Urinary bladder (tissue), 3 donors: ENCODE measurements at regions not wholly inside any gene's neighbourhood (a gene's known extent, or its start where the extent isn't known, plus 50 kb on each side); places are given as distances from the start of the nearest gene placed in this dataset.
A peak's percentile ranks its signal among the peaks of the same experiment; 100 is the strongest.

ENCODE experiments used
- DNase-seq: peaks from one replicate; pipeline ENCODE4 v3.0.0-alpha.2; 2015; ENCODE audit errors: extremely low spot score
- H3K27ac ChIP-seq: one replicate; pipeline ENCODE4 v1.5.1; 2013; ENCODE audit warnings: low read depth, mild to moderate bottlenecking, moderate library complexity
- H3K36me3 ChIP-seq: one replicate; pipeline ENCODE4 v1.6.1; 2013; ENCODE audit warnings: mild to moderate bottlenecking, moderate library complexity; ENCODE audit not compliant: insufficient read depth
- H3K4me1 ChIP-seq: one replicate; pipeline ENCODE4 v1.6.1; 2013; ENCODE audit warnings: mild to moderate bottlenecking, moderate library complexity; ENCODE audit not compliant: insufficient read depth
- H3K4me3 ChIP-seq: one replicate; pipeline ENCODE4 v1.5.1; 2013; ENCODE audit warnings: low read depth, low read length
- WGBS: extraction: QIAGEN DNeasy Blood & Tissue Kit; methylation state at CpG from one replicate; pipeline ENCODE4 v1.1.7; 2013; 5-methylcytosine and 5-hydroxymethylcytosine counted together
- donor health status: healthy with polysubstance abuse.
- donor health status: healthy.

DNA sequence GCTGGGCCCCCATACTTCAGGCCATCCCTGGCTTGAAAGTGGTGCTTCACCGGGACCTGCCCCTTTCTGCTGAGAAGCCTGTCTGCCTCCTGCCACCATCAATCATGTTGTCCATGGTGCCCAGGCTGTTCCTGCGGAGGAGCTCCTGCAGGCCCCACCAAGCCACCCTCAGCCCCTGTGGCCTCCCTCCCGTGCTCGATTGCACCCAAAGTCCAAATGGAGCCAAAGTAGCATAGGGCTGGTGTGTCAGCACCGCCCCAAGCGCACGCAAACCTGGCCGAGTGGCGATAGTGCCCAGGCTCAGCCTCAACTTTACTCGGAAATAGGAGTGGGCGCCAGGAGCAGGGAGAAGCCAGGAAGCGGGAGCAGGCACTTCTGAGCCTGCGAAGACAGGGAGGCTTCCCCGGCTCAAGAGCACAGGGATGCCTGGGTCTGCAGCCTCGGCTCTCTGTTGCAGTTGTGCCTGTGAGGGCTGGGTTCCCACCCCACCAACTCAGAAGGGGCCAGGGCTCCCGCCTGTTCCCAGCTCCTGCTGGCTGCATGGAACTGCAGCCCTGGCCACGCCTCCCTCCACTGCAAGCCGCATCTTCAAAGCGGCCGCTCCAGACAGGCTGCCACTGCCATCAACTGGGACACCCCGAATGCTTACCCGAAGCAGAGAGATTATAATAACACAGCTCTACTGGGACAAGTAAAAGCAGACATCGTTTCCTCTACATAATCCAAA lies 203.0 kb downstream of the ARRDC4 start:
- DNase-seq: no peak
- Histone ChIP-seq H3K4me3 (no peak overlapping the region), H3K36me3 (no peaks in the 10 kb centered on the region), H3K4me1 (no peaks in the 10 kb centered on the region), H3K27ac (no peak overlapping the region)
- 74% methylated on average over 23 of the region's 23 CpGs for WGBS

- Histone ChIP-seq H3K36me3 (no peaks in the 10 kb centered on the region), H3K27ac (no peak overlapping the region), H3K4me3 (no peak overlapping the region), H3K4me1 (no peaks in the 10 kb centered on the region)
- DNase-seq: no peak
- WGBS: 44% methylated on average over 1 of the region's 1 CpG
These were observed 204.1 kb downstream of the ARRDC4 start for GRCh38 chr15:98164571-98164970.

GRCh38 chr15:98164986-98165385 lies 204.5 kb downstream of the ARRDC4 start:
- no peak overlapping the region for H3K4me3 ChIP-seq
- no peak for DNase-seq
- no peak overlapping the region for H3K27ac ChIP-seq
- no peaks in the 10 kb centered on the region for H3K36me3 ChIP-seq
- H3K4me1 ChIP-seq: no peaks in the 10 kb centered on the region
- 88% methylated on average over 6 of the region's 6 CpGs for WGBS

GRCh38 chr15:98167722-98168268 lies 207.3 kb downstream of the ARRDC4 start:
- 62% methylated on average over 4 of the region's 4 CpGs for WGBS
- no peaks in the 10 kb centered on the region for H3K4me1 ChIP-seq
- H3K36me3 ChIP-seq: no peaks in the 10 kb centered on the region
- no peak for DNase-seq
- no peak overlapping the region for H3K4me3 ChIP-seq
- no peak overlapping the region for H3K27ac ChIP-seq

DNA sequence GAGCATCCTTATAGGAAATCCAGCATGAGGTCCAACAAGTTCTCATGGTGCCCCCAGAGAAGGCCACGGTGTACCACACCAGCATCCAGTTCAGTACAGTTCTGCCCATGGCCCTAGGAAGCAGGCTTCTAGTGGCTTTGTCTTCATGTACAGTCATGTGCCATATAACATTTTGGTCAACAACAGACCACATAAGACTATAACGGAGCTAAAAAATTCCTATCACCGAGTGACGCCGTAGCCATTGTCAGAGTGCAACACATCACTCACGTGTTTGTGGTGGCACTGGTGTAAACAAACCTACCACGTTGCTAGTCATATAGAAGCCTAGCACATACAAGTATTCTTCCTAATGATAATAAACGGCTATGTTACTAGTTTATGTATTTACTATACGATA lies 209.0 kb downstream of the ARRDC4 start:
- DNase-seq: no peak
- Histone ChIP-seq H3K4me3 (no peak overlapping the region), H3K4me1 (no peaks in the 10 kb centered on the region), H3K36me3 (no peaks in the 10 kb centered on the region), H3K27ac (no peak overlapping the region)
- WGBS: 89% methylated on average over 9 of the region's 9 CpGs

DNA sequence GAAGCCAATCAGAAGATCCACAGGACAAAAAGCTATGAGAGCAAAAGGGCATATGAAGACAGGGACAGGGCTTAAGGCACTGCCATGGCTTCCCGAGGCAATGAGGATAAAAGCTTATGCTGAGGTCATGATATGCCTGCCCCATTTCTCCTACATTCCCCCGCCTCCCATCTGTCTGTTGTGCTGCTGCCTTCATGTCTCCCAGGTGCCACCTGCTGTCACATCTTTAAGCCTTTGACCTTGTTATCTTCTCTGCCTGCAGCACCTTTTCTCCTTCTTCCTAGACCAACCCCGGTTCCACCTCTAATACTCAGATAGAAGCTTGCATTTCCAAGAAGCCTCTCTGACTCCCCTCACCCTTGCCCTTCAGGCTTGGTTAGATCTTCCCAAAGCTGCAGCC lies 213.8 kb downstream of the ARRDC4 start:
- WGBS: 37% methylated on average over 3 of the region's 3 CpGs
- Histone ChIP-seq H3K36me3 (no peaks in the 10 kb centered on the region), H3K4me1 (no peaks in the 10 kb centered on the region), H3K27ac (no peak overlapping the region), H3K4me3 (no peak overlapping the region)
- DNase-seq: no peak

DNA sequence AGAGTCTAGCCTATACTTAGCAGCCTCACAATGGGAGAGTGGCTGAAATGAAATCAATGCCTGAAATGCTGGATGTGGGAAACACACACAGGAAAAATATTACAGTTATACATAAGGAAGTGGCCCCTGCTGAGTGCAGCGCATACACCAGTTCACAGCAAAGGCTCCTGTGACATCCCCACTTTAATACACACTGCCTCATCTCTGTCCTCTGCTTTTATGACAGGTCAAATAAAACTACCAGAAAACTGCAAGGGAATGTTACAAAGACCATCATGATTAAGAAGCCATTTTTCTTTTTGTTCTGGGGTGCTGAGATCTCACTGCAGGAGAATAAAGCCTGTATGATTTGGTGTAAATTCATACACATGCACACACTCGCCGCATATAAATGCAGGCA lies 214.3 kb downstream of the ARRDC4 start:
- no peak for DNase-seq
- H3K27ac ChIP-seq: no peak overlapping the region
- no peaks in the 10 kb centered on the region for H3K36me3 ChIP-seq
- no peaks in the 10 kb centered on the region for H3K4me1 ChIP-seq
- 90% methylated on average over 3 of the region's 3 CpGs for WGBS
- no peak overlapping the region for H3K4me3 ChIP-seq

- peak; percentile 46 for DNase-seq
- Histone ChIP-seq H3K27ac (no peak overlapping the region), H3K36me3 (no peaks in the 10 kb centered on the region), H3K4me3 (no peak overlapping the region), H3K4me1 (no peaks in the 10 kb centered on the region)
- WGBS: 2% methylated on average over 9 of the region's 9 CpGs
These were observed 217.6 kb downstream of the ARRDC4 start for GRCh38 chr15:98177966-98178592.

DNA sequence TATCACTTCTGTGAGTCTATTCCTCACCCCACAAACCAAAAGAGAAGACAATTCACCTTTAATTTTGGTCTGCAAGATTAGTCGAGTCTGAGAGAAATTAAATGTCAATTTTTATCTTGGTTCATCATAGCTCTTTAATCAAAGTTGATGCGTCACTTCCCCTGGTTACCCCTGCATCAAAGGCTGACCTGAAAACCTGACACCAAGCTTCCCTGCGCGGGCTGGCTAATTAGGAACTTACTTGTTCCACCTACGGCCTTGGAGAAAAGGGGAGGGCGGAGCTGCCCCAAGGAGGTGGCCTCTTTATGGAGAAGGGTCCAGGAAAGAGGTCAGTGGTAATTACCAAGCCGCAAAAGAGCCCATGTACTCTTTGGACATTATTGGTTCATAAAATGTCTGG lies 218.4 kb downstream of the ARRDC4 start:
- WGBS: 40% methylated on average over 7 of the region's 7 CpGs
- Histone ChIP-seq H3K4me1 (no peaks in the 10 kb centered on the region), H3K4me3 (no peak overlapping the region), H3K27ac (no peak overlapping the region), H3K36me3 (no peaks in the 10 kb centered on the region)
- no peak for DNase-seq

DNA sequence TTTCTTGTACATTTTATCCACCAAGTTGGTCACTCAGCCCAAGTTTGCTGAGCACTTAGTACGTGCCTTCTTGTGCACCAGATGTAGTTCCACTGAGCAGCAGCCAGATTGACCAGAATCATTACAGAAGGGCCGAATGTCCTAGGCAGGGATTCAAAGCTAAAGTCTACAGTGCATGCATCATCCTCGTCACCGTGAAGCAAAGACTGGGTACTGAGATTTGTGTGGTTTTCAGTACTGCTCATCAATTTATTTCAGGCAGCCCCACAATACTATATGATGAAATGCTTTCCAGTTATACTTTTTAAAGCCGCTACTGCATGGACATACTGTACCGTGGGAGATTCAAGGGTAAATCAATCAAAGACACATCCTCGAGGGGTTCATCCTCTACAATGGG lies 227.0 kb downstream of the ARRDC4 start:
- no peak overlapping the region for H3K27ac ChIP-seq
- no peaks in the 10 kb centered on the region for H3K4me1 ChIP-seq
- DNase-seq: no peak
- H3K4me3 ChIP-seq: no peak overlapping the region
- no peaks in the 10 kb centered on the region for H3K36me3 ChIP-seq
- 88% methylated on average over 7 of the region's 7 CpGs for WGBS

- Histone ChIP-seq H3K4me3 (no peak overlapping the region), H3K4me1 (no peaks in the 10 kb centered on the region), H3K27ac (no peak overlapping the region), H3K36me3 (no peaks in the 10 kb centered on the region)
- no peak for DNase-seq
- 76% methylated on average over 2 of the region's 2 CpGs for WGBS
These were observed 230.4 kb downstream of the ARRDC4 start for GRCh38 chr15:98190914-98191313.

DNA sequence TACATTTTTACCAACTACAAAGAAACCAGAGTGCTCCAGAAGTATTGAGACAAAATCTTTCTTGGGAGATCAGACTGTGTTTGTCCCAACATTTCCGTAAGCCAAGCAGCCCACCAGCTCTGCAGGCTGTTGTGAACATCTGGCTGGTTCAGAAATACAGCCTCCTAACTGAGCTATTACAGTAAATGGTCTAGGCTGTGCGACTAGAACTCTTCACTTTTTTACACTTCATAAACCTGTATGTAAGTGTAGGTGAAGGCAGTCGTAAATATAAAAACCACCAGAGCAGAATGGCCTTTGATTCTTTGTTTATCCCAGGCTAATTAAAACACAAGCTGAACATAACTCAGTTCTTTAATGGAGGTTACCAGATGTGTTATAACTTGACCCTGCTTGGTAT lies 235.3 kb downstream of the ARRDC4 start:
- no peaks in the 10 kb centered on the region for H3K36me3 ChIP-seq
- no peak overlapping the region for H3K27ac ChIP-seq
- H3K4me1 ChIP-seq: no peaks in the 10 kb centered on the region
- 55% methylated on average over 3 of the region's 3 CpGs for WGBS
- H3K4me3 ChIP-seq: no peak overlapping the region
- DNase-seq: no peak

DNA sequence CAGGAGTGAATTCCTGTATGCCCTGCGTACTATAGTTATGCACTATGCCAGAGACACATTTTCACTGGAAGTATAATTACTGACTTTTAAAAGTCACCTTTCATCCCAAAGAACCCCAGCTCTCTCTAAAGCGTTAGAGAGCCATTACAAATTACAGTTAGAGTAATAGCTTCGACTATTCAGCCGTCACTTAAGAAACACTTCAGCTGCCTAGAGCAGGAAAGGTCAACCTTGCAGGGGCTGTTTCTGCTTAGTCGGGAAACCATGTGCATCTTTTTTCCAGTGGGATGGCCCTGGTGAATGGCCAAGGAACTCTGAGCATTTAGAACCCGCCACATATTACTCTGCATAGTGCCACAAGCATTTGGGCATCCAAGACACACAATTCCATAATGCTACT lies 235.9 kb downstream of the ARRDC4 start:
- H3K4me1 ChIP-seq: no peaks in the 10 kb centered on the region
- no peak overlapping the region for H3K27ac ChIP-seq
- H3K4me3 ChIP-seq: no peak overlapping the region
- H3K36me3 ChIP-seq: no peaks in the 10 kb centered on the region
- 49% methylated on average over 6 of the region's 6 CpGs for WGBS
- no peak for DNase-seq

- no peak for DNase-seq
- no peaks in the 10 kb centered on the region for H3K36me3 ChIP-seq
These were observed 241.8 kb downstream of the ARRDC4 start for GRCh38 chr15:98202256-98202655.

More at GRCh38 chr15:98202256-98202655, 241.8 kb downstream of the ARRDC4 start:
- WGBS: 44% methylated on average over 5 of the region's 5 CpGs
- Histone ChIP-seq H3K4me3 (no peak overlapping the region), H3K27ac (no peak overlapping the region), H3K4me1 (no peaks in the 10 kb centered on the region)
